ENCODE measurements at regions not wholly inside any gene's neighbourhood (a gene's known extent, or its start where the extent isn't known, plus 50 kb on each side); places are given as distances from the start of the nearest gene placed in this dataset.

DNA sequence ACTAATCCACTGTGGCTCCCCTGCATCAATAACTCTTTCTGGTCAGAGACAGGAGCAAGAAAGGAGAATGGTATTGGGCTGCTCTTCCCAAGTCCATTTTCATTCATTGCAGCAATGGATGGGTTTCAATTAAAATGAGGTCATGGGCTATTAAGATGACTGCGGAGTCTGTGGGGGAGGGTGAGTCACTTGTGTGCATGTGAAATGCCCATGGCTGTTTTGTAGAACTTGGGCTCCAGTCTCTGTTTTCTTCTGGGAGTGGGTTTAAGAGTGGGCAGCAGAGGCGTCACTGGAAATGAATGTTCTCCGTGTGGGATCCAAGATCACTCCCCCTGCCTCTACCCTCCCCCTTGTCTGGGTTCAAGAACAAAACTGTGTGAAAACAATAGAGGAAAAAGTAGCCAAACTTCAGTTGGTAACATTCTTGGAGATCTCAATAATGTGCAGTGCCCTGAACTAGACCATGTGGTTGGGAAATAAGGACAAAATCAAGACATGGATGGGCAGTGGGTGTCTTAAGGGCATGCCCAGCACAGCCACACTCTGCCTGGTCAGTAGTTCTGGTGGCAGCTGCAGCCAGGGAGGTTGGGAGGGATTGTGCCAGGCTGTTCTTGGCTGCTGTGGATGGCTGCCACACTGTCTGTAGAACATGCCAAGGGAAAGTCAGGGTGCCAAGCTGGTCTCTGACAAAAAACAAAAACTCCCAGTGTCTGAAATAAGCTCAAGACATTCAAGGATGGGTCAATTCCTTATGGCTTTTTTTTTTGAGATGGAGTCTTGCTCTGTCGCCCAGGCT, 68.2 kb upstream of the CXCR4 start:
- H3K27ac ChIP-seq = no peak overlapping the region
- WGBS (ENCODE audit: insufficient coverage, low coverage, low lambda C conversion rate, missing lambda C conversion rate) = 75% methylated on average over 3 of the region's 4 CpGs
- H3K27me3 ChIP-seq = no peaks in the 10 kb centered on the region
- no peak overlapping the region for H3K4me3 ChIP-seq
- H3K9me3 ChIP-seq = no peaks in the 10 kb centered on the region
- no peak for DNase-seq
- ATAC-seq = no peak
- no peaks in the 10 kb centered on the region for H3K36me3 ChIP-seq
- TF ChIP-seq POLR2A (IDR thresholded peaks at IDR 0.05) = no peak
- TF ChIP-seq, protein P1, sequence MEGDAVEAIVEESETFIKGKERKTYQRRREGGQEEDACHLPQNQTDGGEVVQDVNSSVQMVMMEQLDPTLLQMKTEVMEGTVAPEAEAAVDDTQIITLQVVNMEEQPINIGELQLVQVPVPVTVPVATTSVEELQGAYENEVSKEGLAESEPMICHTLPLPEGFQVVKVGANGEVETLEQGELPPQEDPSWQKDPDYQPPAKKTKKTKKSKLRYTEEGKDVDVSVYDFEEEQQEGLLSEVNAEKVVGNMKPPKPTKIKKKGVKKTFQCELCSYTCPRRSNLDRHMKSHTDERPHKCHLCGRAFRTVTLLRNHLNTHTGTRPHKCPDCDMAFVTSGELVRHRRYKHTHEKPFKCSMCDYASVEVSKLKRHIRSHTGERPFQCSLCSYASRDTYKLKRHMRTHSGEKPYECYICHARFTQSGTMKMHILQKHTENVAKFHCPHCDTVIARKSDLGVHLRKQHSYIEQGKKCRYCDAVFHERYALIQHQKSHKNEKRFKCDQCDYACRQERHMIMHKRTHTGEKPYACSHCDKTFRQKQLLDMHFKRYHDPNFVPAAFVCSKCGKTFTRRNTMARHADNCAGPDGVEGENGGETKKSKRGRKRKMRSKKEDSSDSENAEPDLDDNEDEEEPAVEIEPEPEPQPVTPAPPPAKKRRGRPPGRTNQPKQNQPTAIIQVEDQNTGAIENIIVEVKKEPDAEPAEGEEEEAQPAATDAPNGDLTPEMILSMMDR (IDR thresholded peaks at IDR 0.05) = no peak
- intact Hi-C loops (cut with DNase I) = no loop called here
- no peaks in the 10 kb centered on the region for H3K4me1 ChIP-seq

DNA sequence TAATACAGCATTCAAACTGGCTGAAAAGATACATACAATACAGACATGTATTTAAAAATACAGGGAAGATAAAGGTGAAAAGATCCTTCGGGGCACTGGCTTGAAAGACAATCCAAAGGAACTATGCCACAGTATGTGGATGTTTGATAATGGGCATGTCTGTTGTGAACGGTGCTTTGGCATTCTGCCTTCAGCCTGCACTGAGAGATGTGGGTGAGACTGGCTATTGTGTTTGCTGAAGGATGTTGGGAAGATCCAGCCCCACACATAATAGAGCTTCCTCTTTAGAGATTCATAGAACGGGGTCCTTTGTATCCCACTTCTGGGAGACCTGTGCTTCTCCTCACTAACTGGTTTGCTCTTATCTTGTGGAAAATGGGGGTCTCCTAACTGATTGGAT, 65.1 kb upstream of the CXCR4 start:
- no peak for DNase-seq
- ATAC-seq = no peak
- 18% methylated on average over 2 of the region's 3 CpGs for WGBS (ENCODE audit: insufficient coverage, low coverage, low lambda C conversion rate, missing lambda C conversion rate)
- no peak overlapping the region for H3K27ac ChIP-seq
- no peaks in the 10 kb centered on the region for H3K36me3 ChIP-seq
- TF ChIP-seq, protein P1 (IDR thresholded peaks at IDR 0.05) = no peak
- no peak for TF ChIP-seq POLR2A (IDR thresholded peaks at IDR 0.05)
- no peaks in the 10 kb centered on the region for H3K9me3 ChIP-seq
- intact Hi-C loops (cut with DNase I) = no loop called here
- H3K27me3 ChIP-seq = no peaks in the 10 kb centered on the region
- H3K4me1 ChIP-seq = no peaks in the 10 kb centered on the region
- no peak overlapping the region for H3K4me3 ChIP-seq

DNA sequence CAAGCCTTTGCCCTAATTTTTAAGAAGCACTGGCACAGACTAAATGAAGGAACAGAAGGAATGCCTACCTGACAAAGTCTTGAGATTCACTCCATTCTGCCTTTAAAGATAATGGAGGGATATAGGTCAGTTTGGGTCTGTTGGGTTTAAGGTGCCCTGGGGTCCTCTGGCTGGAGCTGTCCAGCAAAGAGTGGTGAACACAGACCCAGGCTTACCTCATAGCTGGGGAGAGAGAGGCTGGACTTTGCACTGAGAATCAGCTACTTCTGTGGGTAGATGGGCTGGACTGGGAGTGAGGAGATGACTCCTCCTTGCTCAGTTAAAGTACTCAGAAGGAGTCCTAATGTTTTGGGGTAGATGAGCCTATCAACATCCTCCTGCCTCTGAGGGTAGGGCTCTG, 64.4 kb upstream of the CXCR4 start:
- no peak for DNase-seq
- intact Hi-C loops (cut with DNase I) = no loop called here
- TF ChIP-seq, protein P1 (IDR thresholded peaks at IDR 0.05) = no peak
- TF ChIP-seq POLR2A (IDR thresholded peaks at IDR 0.05) = no peak
- Histone ChIP-seq H3K27me3 (no peaks in the 10 kb centered on the region), H3K9me3 (no peaks in the 10 kb centered on the region), H3K4me3 (no peak overlapping the region), H3K27ac (no peak overlapping the region), H3K36me3 (no peaks in the 10 kb centered on the region), H3K4me1 (no peaks in the 10 kb centered on the region)
- peak in 1 of 4 donors; percentile 11 for ATAC-seq

DNA sequence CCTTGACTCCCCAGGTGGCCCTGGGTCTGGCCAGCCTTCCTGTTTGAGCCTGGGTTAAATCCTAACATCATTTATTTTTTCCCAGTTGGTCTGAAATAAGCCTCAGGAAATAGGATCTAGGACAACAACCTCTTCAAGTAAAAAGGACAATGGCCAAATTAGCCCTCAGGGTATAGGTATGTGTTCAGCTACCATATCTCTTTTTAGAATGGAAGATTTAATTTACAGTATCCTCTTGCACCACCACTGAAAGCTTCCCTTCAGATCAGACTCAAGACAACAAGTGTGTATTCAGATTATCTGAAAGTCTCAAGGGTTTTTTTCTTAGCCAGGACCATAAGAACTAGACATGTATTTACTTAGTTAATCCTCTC, 61.6 kb upstream of the CXCR4 start:
- Histone ChIP-seq H3K9me3 (no peaks in the 10 kb centered on the region), H3K27me3 (no peaks in the 10 kb centered on the region), H3K4me1 (no peaks in the 10 kb centered on the region), H3K4me3 (no peak overlapping the region), H3K27ac (no peak overlapping the region), H3K36me3 (no peaks in the 10 kb centered on the region)
- no peak for DNase-seq
- TF ChIP-seq POLR2A (IDR thresholded peaks at IDR 0.05) = no peak
- TF ChIP-seq, protein P1 (IDR thresholded peaks at IDR 0.05) = no peak
- intact Hi-C loops (cut with DNase I) = no loop called here
- ATAC-seq = no peak

All from right lobe of liver (tissue), 6 donors.